GM12872 (cell line): ENCODE measurements at regions not wholly inside any gene's neighbourhood (a gene's known extent, or its start where the extent isn't known, plus 50 kb on each side); places are given as distances from the start of the nearest gene placed in this dataset.

Experiments
- TF ChIP-seq, protein P1 (sequence below): IDR thresholded peaks from 3 replicates; pipeline ENCODE4 v1.5.1; 2011; ENCODE audit warnings: low read depth, mild to moderate bottlenecking, low read length, moderate library complexity; ENCODE audit not compliant: insufficient read depth

DNA sequence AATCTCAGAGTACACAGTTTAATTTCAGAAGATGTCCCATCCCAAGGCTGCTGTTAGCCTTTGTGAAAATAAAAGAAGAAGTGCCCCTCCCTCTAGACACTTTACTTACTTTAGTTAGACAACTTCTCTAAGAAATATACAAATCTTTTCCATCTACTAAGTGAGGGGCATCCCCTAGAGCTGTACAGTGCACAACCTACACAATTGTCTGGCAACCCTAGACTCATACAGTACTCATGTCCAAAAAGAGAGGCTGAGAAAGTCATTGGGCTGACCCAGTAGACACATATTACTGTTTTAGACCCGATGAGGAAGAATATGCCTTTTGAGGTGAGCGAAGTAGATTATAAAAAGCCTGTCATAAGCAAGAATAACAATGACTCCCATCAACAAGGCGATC, 297.6 kb downstream of the IDS start:
- TF ChIP-seq, protein P1, sequence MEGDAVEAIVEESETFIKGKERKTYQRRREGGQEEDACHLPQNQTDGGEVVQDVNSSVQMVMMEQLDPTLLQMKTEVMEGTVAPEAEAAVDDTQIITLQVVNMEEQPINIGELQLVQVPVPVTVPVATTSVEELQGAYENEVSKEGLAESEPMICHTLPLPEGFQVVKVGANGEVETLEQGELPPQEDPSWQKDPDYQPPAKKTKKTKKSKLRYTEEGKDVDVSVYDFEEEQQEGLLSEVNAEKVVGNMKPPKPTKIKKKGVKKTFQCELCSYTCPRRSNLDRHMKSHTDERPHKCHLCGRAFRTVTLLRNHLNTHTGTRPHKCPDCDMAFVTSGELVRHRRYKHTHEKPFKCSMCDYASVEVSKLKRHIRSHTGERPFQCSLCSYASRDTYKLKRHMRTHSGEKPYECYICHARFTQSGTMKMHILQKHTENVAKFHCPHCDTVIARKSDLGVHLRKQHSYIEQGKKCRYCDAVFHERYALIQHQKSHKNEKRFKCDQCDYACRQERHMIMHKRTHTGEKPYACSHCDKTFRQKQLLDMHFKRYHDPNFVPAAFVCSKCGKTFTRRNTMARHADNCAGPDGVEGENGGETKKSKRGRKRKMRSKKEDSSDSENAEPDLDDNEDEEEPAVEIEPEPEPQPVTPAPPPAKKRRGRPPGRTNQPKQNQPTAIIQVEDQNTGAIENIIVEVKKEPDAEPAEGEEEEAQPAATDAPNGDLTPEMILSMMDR: no peak

DNA sequence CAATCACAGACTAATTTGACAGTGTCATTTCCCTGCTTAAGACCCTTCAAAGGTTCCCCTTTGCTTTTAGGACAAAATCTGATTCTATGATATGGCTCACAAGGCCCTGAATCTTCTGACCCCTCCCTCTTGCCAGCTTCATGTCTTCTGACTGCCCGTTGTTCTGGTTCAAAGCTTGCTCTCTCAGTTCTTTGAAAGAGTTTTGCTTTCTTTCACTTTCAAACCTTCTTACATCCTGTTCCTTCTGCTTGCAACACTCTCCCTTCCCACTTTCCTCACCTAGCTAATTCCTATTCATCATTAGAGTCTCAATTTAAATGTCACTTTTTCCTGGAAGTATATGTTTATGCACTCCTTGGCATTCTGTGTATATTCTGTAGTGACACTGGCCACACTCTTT, 299.2 kb downstream of the IDS start:
- TF ChIP-seq, protein P1: no peak

DNA sequence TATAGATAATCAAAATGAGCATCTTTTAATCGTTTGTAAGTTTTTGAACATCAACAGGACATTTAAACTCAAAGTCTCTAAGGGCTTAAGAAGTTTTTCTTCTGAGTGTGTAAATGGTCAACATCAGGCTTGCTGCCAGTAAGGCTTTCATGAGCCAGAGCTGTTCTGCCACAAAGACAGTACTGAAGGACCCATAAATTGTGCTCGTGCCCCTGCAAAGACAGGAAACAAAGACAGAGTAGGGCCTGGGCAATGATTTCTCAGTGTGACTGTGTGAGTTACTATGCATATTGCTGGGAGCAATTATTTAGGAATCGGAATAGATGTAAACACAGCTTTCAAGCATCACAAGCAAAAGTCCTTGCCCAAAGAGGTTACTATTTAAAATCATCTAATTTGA, 300.0 kb downstream of the IDS start:
- TF ChIP-seq, protein P1: no peak

DNA sequence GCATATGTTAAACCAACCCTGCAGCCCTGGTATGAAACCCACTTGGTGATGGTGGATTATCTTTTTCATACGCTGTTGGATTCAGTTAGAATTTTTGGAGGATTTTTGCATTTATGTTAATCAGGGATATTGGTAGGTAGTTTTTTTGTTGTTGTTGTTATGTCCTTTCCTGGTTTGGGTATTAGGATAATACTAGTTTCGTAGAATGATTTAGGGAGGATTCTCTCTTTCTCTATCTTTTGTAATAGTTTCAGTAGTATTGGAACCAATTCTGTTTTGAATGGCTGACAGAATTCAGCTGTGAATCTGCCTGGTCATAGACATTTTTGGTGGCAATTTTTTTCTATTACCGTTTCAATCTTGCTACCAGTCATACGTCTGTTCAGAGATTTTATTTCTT, 305.4 kb downstream of the IDS start:
- TF ChIP-seq, protein P1: no peak

DNA sequence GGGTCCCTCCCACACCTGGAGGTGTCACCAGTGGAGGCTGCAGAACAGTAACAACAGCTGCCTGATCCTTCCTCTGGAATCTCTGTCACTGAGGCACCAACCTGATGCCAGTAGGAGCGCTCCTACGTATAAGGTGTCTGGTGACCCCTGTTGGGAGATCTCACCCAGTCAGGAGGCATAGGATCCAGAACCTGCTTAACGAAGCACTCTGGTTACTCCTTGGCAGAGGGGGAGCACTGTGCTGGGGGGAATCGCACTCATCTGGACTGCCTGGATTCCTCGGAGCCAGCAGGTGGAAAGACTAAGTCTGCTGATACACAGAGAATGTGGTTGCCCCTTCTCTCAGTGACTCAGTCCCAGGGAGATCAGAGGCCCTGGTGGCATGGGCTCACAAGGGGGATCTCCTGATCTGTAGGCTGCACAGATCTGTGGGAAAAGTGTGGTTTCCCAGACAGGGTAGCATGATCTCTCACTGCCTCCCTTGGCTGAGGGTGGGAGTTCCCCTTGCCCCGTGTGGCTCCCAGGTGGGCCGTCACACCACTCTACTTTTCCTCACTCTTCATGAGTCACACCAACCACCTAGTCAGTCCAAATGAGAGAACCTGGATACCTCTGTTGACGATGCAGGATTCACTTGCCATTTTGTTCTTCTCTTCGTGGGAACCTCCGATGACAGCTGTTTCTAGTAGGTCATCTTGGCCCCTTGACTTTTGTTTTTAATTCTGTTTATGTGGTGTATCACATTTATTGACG, 305.9 kb downstream of the IDS start:
- TF ChIP-seq, protein P1: no peak

DNA sequence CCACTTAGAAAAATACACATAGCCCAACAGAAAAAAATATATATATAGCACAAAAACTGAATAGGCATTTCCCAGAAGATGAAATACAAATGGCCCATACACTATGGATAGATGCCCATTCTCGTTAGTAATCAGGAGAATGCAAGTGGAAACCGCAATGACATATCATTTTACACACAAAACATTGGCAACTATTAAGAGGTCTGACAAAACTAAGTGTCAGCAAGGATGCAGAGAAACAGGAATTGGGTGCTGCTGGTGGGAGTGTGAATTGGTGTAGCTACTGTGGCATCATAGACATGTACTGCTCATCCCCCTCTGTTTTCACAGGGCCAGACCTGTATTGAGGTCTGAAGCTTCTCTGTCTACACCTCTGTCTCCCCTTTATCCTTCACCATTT, 320.0 kb downstream of the IDS start:
- TF ChIP-seq, protein P1: no peak

DNA sequence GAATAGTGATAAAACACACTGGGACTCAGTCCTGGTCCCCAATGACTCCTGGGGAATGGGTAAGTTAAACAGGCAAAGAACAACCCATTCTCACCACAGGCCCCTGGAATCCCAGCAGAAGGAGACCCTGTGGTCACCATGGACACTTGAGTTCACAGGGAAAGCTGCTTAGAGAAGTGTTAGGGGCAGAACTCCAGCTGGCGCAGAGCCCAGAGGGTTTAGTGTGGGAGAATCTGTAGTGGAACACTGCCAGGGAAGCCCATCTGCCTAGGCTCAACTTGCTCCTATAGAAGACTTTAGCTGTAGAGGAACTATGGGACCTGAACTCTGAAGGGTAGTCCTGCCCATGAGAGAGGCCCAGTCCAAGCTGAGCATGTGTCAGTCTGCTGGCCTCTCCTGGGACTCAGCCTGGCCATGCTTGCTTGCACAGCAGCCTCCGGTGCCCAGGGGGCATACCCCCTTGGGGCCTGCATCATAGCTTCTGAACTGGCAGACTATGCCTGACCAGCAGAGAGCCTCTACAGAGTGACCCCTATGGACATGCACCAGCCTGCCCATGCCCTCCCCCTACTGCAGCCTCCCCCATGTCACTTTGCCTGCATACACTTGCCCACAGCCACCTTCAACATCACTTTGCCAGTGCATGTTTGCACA, 343.5 kb downstream of the IDS start:
- TF ChIP-seq, protein P1: no peak
